Myocyte (in vitro differentiated cells): ENCODE measurements at regions not wholly inside any gene's neighbourhood (a gene's known extent, or its start where the extent isn't known, plus 50 kb on each side); places are given as distances from the start of the nearest gene placed in this dataset.

ENCODE experiments used
- DNase-seq: peaks from one replicate; pipeline ENCODE4 v3.0.0-alpha.2; 2012; ENCODE audit warnings: low read depth

DNA sequence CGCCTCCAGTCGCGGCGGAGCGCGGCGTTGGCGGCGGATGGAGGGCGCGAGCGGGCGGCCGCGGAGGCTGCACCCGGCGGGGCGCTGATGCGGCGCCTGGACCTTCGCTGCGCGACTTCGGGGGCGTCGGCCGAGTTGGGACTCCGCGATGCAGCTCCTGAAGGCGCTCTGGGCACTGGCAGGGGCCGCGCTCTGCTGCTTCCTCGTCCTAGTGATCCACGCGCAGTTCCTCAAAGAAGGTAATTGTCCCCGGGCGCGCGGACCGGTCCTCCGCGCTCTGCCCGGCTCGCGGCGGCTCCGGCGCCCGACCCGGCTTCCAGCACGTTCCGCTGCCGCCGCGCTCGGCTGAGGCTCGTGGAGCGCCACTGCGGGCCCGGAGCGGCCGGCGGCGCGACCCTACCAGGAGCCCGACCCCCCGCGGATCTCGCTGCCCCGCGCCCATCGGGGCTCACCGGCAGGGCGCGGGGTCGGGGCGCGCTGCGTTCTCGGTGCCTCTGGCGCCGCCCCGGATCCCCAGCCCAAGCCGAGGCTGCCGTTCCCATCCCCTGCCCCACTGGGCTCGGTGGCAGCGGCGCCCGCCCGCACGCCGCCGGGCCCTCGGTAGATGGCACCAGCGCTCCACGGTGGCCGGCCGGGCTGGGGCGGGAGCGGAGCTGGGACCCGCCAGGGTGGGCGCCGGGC lies 1251.2 kb downstream of the BRD1 start:
- DNase-seq: no peak

DNA sequence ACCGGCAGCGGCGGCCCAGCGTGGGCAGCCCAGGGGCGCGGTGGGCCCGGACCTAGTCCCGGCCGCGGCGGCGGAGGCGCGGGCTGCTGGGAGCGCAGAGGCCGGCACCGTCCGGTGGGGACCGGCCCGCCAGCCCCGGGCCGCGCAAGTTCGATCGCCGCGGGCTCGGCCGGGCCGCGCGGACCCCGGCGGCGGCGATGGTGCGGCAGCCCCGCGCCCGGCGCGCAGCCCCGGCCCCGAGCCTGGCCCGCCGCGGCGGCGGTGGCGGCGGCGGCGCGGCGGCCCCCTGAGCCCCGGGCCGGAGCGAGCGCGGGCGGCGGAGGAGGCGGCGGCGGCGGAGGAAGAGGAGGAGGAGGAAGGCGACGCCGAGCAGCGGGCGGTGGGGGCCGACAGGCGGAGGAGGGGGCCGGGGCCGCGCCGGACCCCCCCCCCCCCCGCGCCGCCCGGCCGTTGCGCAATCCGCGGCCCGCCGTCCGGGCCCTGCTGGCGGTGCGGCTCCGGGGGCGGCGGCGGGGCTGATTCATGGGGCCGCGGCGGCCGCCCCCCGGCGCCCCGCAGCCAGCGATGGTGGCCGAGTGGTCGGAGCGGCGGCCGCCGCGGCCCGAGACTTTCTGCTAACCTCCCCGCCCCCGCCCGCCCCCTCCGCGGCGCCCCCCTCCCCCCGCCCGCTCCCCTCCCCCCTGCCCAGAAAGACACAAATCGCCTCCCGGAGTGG lies 1251.9 kb downstream of the BRD1 start:
- DNase-seq: no peak

DNA sequence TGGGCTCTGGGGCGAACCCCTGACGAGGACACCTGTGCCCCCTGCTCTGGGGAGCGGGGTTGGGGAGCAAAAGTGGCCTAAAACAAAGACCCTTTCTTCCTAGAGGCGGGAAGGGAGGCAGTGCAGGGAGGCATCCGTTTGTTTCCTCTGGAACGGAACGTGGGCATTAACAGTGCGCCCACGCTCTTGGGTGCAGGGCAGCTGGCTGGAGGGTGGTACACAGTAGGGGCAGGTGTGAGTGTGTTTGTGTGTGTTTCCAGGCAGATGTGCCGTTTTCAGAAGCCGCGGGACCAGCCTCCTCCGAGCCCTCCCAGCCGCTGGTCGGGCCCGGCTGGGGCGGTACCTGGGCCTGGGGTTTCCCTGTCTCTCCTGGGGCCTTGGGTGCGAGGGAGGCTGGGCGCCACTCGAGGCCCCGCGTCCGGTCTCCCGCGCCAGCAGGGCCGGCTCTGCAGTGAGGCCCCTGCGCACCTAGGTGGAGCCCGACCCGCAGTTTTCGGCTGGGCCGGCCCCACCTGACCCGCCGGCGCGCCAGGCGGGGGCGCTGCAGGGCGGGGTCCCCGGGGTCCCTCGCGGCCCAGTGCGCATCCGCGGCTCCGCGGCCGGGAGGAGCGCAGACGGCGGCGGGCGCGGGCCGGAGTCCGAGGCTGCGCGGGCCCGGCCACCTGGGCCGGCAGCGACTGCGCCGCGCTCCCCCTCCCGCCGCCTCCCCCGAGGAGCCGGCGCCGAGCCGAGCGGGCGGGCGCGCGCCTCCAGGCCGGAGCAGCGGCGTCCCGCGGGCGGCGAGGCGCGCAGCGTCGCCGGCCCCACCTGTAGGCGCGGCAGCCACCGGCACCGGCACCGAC lies 1252.7 kb downstream of the BRD1 start:
- no peak for DNase-seq

DNA sequence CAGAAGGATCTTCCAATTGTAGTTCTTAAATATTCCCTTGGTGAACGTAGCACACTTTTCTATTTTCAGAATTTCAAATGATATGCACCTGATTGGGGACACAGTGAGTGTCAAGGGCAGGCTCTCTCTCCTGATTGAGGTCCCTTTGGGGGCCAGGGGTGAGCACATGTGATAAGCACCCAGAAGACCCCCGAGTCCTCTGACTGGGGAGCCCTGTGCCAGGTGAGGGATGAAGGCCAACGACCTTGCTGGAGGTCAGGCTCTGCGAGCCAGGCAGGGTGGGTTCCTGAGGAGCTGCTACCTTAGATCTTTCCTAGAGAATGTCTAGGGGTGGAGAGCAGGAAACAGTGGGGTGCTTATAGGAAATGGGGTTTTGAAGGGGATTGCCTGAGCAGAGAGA lies 1253.9 kb downstream of the BRD1 start:
- no peak for DNase-seq

DNA sequence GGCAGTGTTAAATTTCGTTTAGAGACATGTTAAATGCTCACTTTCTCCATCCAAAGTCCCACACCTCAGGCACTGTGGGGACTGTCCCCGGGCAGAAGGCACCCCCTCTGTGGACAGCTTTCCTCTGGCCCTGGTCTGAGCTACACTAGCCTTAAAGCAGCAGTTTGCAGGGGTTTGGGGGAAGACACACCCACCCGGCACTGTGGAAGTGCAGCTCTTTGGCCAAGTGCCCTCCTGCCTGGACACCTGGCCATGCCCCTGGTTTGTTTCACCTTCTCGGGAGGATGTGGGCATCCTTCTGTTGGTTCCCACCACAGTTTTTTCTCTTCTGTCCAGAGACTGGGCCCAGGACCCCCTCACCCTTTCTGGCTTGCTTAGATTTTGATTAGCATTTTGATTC lies 1254.7 kb downstream of the BRD1 start:
- no peak for DNase-seq

DNA sequence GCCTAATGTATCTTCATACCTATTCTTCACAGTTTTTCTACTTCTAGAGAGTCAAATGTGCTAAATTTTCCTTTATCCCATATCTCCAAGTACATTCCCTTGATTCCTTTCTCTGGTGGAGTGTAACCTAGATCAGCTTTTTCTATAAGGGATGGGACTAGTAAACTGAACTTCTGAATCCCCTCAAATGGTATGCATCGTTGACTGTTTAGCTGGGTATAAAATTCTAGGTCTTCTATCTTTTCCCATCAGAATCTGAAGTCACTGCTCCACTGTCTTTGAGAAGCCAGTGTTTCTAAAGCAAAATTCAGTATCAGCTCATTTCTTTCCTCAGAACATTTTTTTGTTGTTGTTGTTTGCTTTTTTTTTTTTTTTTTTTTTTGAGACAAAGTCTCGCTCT lies 1256.8 kb downstream of the BRD1 start:
- DNase-seq: no peak

DNA sequence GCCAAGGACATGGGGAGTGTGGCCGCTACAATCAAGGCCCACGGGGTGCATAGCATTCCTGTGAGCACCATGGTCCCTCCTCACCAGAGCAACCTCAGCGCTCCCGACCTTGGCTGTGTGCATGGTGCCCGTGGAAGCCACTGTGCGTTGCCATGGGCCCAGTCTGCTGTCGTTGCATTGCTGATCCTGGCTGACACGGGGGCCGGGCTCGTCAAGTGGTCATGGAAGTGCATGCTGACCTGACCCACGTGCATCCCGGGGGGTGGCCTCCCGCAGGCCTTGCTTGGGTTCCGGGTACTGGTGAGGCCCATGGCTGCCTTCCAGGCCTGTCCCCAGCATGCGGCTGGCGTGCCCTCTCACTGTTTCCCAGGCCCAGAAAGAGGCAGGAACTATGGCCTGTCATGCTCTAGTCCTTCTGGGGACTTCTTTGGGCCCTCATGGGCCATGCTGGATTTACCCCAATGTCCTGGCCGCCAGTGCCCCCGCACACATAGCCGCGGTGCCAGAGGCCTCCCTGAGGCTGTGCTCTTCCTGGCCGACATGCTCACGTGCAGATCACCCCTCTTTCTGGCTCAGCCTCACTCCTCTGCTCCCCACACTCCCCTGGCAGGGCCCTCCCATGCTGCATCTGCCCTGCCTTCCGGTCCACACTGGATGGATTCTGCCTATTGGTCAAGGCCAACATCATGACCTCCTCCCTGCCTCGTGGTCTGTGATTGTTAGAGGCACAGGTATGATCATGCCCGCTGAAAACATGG lies 1258.0 kb downstream of the BRD1 start:
- no peak for DNase-seq

DNA sequence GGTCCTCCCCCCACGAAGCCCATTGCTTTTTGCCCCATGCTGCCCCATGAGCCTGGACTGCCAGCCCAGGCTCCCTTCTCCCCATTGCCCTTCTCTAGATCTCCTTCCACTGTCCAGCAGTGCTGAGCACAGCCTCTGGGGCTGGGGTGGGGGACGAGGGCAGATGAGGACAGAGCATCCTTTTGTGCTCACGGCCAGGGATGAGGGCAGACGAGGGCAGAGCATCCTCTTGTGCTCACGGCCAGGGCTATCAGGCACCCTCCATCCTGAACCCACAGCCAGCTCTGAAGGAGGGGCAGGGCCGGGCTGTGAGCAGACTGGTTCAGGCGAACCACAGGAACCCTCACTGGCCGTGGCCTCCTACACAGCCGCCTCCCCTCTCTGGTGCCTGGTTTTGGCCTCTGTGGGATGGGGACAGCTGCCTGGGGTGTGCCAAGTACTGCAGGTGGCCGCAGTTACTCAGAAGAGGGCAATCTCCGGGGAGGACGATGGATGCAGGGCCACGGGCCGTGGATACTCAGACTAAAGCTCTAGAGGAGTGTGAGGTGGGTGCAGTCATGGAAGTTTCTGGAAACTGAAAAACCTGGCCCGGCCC lies 1258.8 kb downstream of the BRD1 start:
- no peak for DNase-seq

DNA sequence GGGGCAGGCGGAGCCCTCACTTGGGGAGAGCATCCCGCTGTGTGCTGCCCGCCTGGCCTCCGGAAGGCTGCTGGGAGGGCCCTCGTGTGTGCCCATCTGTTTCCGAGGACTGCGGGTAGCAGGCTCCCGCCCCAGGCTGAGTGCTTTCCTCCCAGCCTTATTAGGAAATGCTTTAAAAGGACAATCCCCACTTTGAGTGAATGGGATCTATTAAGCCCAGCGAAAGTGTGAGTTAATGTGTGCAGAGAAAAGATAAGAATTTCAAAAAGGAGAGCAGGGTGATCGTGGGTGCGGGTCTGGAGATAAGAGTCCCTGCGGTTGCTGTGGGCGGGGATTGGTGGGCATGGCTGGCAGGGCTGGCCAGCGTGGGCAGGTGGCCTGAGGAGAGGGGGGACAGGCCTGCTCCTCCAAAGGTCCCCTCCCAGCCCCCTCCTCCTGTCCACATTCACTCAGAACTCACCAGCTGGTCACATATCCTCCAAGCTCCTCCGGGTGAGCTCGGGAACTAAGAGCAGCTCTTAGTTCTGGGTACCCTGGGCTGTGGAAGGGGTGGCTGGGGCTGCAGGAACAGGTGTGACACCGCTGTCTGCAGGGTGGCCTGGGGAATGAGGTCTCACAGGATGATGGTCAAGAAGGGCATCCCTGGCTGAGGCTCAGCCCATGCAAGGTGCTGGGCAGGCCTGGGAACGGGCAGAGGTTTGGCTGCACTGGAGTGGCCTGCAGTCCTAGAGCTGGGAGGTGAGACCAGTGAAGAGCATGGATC lies 1260.3 kb downstream of the BRD1 start:
- DNase-seq: no peak

DNA sequence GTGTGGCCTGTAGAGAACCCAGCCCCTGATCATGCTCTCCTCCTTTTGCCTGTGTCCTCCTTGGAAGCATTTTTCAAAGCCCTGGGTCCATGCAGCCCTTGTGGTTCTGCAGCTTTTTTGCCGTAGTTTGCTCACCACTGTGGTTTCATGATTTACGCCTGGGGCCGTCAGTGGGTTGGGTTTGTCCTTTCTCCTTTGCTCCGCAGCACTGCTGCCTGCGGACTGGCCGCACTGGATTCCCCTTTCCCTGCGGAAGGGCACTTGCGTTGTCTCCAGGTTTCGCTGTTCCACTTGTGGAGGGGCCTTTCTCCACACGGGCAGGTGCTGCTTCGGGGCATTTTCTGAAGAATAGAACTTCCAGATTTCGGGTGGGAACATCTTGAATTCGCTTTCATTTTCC lies 1260.9 kb downstream of the BRD1 start:
- DNase-seq: no peak

DNA sequence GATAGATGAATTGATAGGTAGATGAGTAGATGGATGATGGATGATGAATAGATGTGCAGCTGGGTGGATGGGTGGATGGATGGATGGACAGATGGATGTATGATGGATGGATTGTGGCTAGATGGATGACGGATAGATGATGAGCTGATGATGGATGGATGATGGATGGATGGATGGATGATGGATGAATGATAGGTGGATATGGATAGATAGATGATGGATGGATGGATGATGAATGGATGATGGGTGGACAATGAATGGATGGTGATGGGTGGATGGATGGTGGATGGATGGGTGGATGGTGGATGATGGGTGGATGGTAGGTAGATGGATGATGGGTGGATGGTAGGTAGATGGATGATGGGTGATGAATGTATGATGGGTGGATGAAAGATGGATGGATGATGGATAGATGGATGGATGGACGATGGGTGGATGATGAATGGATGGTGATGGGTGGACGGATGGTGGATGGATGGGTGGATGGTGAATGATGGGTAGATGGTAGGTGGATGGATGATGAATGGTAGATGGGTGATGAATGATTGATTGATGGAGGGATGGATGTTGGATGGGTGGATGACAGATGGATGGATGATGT lies 1261.7 kb downstream of the BRD1 start:
- DNase-seq: no peak

DNA sequence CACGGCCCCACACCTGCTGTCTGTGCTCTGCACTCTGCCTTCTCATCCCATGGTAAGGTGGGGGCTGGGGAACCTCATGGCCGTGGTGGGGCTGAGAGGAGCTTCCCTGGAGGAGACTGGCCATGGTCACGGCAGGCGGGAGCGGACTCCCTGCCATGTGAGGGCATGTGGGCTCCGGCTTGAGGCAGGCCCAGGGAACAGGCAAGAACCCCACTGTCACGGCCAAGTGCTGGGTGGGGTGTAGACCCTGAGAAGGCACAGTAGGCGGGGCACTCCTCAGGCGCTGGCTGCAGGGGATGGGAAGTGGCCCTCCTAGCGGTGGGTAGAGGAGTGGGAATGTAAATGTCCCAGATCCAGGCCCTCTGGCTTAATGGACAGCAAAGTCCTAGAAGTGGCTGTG lies 1262.7 kb downstream of the BRD1 start:
- no peak for DNase-seq

DNA sequence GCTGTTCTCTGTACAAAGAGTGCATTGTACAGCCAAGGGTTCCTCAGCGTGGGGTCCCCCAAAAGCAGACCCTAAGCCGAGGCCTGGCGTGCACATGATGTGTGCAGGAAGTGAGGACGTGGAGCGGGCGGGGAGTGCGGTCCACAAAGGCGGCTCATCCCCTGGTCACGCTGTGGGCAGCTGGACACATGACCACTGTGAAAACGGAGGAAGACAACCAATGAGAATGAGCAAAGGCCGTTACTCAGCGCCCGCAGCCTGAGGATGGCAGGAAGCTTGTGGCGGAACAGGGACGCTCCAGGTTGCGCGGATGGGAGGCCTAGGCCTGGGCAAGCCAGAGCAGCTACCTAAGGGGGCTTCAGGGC lies 1263.7 kb downstream of the BRD1 start:
- no peak for DNase-seq

DNA sequence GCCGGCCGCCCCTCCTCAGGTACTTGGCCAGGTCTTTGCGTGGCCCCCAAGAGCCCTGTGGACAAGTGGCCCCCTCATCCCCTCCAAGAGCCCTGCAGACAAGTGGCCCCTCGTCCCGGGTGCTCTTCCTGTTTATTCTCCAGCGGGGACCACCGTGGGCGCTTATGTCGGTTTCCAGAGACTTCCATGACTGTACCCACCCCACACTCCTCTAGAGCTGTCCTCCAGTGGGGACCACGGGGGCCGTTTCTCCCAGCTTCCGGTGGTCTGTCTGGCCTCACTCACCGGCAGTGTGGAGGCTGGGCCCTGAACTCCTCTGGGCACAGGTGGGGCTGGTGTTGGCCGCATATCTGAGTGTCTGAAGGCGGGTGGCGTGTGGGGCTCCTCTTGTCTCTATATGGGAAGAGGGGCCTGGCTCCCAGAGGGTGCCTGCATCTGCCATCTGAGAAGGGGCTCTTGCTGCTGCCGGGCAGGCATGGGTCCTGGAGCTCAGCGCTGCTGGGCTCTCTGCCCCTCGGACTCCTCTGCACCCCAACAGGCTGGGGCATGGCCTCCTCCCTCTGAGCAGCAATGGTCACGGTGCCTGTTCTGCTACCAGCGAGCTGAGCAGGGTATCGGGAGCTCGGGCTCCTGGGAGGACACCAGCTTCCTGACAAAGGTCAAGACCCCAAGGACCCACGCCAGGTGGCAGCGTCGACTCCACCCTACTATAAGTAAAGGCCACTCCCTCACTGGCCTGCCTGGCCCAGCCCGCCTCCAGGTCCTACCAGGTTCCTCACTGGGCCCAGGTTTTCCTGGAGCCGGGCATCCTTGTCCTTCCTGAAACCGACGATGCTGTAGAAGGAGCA lies 1264.3 kb downstream of the BRD1 start:
- no peak for DNase-seq

DNA sequence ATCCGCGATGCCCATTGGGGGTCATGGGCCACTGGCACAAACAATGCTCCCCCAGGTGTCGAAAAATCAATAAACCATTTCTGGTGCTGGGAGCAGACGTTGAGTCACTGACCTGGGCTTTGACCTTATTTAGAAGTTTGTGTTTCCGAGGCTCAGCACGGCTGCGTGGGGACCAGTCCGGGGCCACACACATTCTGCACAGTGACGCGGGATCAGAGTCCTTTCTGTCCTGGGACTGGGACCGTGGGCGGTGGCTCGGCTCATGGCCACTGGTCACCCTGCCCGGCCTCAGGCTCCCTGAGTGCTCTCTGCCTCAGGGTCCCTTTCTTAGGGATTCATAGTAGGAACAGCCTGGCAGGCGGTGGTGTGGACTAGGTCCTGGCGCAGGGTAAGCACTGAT lies 1266.0 kb downstream of the BRD1 start:
- no peak for DNase-seq

DNA sequence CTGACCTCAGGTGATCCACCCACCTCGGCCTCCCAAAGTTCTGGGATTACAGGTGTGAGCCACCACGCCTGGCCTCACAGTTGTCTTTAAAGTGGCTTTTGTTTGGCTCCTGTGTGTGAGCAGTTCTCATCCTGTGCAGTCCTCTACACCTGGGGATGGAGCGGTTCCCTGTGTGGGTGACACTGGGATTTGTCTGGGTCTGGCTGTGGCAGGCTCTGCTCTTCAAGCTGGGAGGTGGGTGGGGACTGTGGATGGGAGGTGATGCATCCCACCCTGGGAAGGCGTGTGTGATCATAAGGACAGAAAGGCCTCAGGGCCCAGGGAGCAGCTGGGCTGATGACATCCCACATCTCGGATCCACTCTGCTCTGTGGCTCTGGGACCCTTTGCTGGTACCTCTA lies 1266.8 kb downstream of the BRD1 start:
- no peak for DNase-seq

DNA sequence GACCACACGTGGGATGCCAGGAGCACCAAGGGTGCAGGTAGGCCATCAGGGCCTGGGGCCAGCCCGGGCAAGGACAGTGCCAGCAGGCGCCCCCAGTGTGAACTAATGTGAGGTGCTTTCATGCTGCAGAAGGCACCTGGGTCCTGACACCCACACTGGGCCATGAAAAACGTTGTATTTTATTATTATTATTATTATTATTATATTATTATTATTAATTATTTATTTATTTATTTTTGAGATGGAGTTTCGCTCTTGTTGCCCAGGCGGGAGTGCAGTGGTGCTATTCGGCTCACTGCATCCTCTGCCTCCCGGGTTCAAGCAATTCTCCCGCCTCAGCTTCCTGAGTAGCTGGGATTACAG lies 1267.3 kb downstream of the BRD1 start:
- no peak for DNase-seq

DNA sequence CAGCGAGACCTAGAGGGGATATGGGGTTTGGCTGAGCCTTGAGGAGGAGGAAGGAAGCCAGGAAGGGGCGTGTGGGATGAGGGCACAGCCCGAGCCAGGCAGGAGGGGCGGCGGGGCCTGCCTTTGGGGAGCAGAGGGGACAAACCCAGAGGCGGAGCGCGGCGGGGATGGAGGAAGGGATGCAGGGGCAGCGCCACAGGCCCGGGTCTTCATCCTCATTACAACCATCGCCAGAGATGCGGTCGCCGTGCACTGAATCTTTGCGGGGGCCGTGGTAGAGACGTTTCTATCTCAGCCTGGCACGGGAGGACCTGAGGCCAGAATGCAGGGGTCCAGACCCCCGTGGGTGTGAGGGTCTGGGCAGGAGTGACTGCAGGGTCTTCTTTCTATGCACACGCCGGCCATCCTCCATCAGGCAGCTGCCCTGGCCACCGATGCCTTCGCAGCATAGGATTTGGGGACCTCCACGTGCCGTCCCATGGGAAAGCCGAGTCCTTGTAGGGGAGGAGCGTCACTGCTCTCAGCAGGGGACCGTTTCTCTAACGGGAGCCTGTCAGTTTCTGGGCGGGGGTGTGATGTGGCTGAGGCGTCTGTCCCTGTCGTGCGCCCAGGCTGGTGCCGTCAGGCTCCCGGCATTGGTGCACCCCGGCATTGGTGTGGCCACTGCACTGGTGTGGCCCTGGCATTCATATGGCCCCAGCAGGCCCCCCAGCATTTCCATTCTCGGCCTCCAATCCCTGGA lies 1267.9 kb downstream of the BRD1 start:
- DNase-seq: no peak
